ENCODE measurements at regions not wholly inside any gene's neighbourhood (a gene's known extent, or its start where the extent isn't known, plus 50 kb on each side); places are given as distances from the start of the nearest gene placed in this dataset.
"Not testable (repeated sequence)": the region's sequence is repeated elsewhere in the genome, so short reads cannot be mapped to it uniquely, and the experiment has no call there.

DNA sequence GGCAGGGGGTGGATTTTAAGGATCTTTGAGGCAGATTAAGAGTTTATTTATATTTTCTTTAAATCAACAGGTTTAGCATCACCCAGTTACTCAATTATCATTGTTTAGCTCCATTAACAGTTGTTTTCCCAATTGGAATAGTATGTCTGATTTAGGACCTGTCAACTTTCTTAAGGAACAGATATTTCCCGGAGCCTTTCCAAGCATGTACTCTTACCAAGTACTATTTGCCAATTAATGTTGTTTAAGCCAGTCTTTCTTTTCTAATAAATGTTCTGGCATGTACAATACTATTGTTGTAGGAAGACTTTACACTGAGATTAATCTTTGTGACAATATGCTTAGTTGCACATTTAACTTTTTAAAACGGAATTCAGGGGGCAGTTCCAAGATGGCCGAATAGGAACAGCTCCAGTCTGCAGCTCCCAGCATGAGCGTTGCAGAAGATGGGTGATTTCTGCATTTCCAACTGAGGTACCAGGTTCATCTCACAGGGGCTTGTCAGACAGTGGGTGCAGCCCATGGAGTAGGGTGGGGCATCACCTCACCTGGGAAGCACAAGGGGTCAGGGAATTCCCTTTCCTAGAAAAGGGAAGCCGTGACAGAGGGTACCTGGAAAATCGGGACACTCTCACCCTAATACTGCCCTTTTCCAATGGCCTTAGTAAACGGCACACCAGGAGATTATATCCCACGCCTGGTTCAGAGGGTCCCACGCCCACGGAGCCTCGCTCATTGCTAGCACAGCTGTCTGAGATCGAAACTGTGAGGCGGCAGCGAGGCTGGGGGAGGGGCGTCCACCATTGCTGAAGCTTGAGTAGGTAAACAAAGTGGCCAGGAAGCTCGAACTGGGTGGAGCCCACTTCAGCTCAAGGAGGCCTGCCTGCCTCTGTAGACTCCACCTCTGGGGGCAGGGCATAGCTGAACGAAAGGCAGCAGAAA, 173.7 kb downstream of the LRRC70 start:
- 89 to 93% (median 89%) methylated on average over 17 of the region's 17 CpGs for WGBS, 3 donors

DNA sequence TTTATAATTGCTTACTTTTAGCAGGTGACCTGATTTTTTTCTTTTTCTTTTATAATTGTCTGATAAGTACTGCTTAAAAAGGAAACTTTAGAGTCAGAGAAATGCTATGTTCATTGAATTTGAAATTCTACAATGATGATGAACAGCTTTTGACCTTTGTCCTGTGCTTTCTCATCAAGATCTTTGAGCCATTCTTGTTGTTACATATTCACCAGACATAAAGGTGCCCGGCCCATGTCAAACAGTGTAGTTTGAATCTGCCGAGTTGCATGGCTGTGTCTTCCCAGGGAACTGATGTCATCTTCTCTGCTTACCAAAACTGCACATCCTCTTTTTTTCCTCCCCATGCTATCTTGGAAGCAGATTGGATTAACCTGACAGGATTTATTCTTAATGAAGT, 163.6 kb downstream of the LRRC70 start:
- H3K9me3 ChIP-seq: no peaks in the 10 kb centered on the region
- ATAC-seq (no peak), DNase-seq (no peak)
- 57 to 77% (median 62%) methylated on average over 2 of the region's 2 CpGs for WGBS, 3 donors
- intact Hi-C loops (cut with DNase I): no loop called here
- no peak overlapping the region for H3K4me3 ChIP-seq
- H3K36me3 ChIP-seq (ENCODE audit: insufficient read depth in 1 of 2, low read depth in 1 of 2): no peaks in the 10 kb centered on the region
- H3K27me3 ChIP-seq (ENCODE audit: insufficient read depth in 3 of 3, low read length in 2 of 3): no peaks in the 10 kb centered on the region
- H3K4me1 ChIP-seq: no peaks in the 10 kb centered on the region
- TF ChIP-seq, protein P1, sequence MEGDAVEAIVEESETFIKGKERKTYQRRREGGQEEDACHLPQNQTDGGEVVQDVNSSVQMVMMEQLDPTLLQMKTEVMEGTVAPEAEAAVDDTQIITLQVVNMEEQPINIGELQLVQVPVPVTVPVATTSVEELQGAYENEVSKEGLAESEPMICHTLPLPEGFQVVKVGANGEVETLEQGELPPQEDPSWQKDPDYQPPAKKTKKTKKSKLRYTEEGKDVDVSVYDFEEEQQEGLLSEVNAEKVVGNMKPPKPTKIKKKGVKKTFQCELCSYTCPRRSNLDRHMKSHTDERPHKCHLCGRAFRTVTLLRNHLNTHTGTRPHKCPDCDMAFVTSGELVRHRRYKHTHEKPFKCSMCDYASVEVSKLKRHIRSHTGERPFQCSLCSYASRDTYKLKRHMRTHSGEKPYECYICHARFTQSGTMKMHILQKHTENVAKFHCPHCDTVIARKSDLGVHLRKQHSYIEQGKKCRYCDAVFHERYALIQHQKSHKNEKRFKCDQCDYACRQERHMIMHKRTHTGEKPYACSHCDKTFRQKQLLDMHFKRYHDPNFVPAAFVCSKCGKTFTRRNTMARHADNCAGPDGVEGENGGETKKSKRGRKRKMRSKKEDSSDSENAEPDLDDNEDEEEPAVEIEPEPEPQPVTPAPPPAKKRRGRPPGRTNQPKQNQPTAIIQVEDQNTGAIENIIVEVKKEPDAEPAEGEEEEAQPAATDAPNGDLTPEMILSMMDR (IDR thresholded peaks at IDR 0.05): no peak
- no peak overlapping the region for H3K27ac ChIP-seq

More for the DNA sequence above, 173.7 kb downstream of the LRRC70 start:
- H3K27me3 ChIP-seq (ENCODE audit: insufficient read depth in 3 of 3, low read length in 2 of 3); H3K36me3 ChIP-seq (ENCODE audit: insufficient read depth in 1 of 2, low read depth in 1 of 2); H3K9me3 ChIP-seq; ATAC-seq; H3K4me3 ChIP-seq; intact Hi-C loops (cut with DNase I); H3K27ac ChIP-seq; DNase-seq; H3K4me1 ChIP-seq: not testable (repeated sequence)

- Histone ChIP-seq H3K27ac (no peak overlapping the region), H3K4me1 (no peaks in the 10 kb centered on the region), H3K9me3 (no peaks in the 10 kb centered on the region), H3K4me3 (no peak overlapping the region), H3K36me3 (ENCODE audit: insufficient read depth in 1 of 2, low read depth in 1 of 2) (no peaks in the 10 kb centered on the region), H3K27me3 (ENCODE audit: insufficient read depth in 3 of 3, low read length in 2 of 3) (no peaks in the 10 kb centered on the region)
- TF ChIP-seq, protein P1 (IDR thresholded peaks at IDR 0.05): no peak
- intact Hi-C loops (cut with DNase I): no loop called here
- DNase-seq (no peak), ATAC-seq (no peak)
- WGBS, 3 donors: 85 to 87% (median 85%) methylated on average over 2 of the region's 2 CpGs
These were observed 163.1 kb downstream of the LRRC70 start for GRCh38 chr5:62741761-62742160.

DNA sequence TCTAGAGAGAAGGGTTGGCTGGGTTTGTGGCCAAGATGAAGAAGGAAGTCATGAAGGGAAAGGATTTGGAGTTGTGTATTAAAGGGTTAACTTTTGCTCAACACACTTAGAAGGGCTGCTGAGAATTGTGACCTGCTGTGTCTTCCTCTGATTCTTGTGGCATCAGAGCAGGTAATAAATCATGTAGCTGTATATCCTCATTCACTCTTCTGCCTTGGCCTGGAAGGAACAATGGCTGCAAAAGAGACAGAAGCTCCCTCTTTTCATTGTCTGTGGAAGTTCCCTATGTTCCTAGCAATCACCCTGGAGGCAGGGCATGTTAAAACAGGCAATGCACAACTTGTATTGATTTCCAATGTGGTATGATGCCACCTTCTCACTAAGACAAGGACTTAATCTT, 159.1 kb downstream of the LRRC70 start:
- no peaks in the 10 kb centered on the region for H3K9me3 ChIP-seq
- H3K36me3 ChIP-seq (ENCODE audit: insufficient read depth in 1 of 2, low read depth in 1 of 2): no peaks in the 10 kb centered on the region
- intact Hi-C loops (cut with DNase I): no loop called here
- ATAC-seq (no peak), DNase-seq (no peak)
- no peaks in the 10 kb centered on the region for H3K27me3 ChIP-seq (ENCODE audit: insufficient read depth in 3 of 3, low read length in 2 of 3)
- TF ChIP-seq, protein P1 (IDR thresholded peaks at IDR 0.05): no peak
- H3K4me3 ChIP-seq: no peak overlapping the region
- no peak overlapping the region for H3K27ac ChIP-seq
- H3K4me1 ChIP-seq: no peaks in the 10 kb centered on the region

DNA sequence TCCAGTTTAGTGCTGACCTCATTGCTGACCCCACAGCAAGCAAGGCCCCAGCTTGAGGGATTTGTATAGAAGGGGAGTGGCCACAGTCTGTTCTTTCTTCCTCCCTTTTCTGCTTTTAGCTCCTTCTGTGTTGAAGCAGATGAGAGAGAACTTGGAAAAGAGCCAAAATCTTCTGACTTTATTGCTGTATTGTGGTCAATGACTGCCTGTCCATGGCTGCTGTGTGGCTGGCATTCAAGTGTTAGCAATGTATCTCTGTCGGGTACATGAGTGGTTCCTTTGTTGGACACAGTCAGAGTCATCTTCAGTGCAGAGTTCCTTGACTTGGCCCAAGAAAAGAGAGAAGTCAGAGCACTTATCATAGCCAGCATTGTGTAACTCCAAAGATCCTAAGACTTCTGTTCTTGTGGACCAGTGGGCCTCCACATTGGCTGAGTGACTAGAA, 154.1 kb downstream of the LRRC70 start:
- H3K36me3 ChIP-seq (ENCODE audit: insufficient read depth in 1 of 2, low read depth in 1 of 2): no peaks in the 10 kb centered on the region
- no peaks in the 10 kb centered on the region for H3K4me1 ChIP-seq
- no peak overlapping the region for H3K4me3 ChIP-seq
- TF ChIP-seq, protein P1 (IDR thresholded peaks at IDR 0.05): no peak
- H3K27me3 ChIP-seq (ENCODE audit: insufficient read depth in 3 of 3, low read length in 2 of 3): no peaks in the 10 kb centered on the region
- WGBS, 3 donors: 61 to 70% (median 62%) methylated on average over 1 of the region's 1 CpG
- H3K9me3 ChIP-seq: no peaks in the 10 kb centered on the region
- no peak for ATAC-seq
- intact Hi-C loops (cut with DNase I): no loop called here
- no peak for DNase-seq
- no peak overlapping the region for H3K27ac ChIP-seq
